ENCODE measurements at regions not wholly inside any gene's neighbourhood (a gene's known extent, or its start where the extent isn't known, plus 50 kb on each side); places are given as distances from the start of the nearest gene placed in this dataset.

DNA sequence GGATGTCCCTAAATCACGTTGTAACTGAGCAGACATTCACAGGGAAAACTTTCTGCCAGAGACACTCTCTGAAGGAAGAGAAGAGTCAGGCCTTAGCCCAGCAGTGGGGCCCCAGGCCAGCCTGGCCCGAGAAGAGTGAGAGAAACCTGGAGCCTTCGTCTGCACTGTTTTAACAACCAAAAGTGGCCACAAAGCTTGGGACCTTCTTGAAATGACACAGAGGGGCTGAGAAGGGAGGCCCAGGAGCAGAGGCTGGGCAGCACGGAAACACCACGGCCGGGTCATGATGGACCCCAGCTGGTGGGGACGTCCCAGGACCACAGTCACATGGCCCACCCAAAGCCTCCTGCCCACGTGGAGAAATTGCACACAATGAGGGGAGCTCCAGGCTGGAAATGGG is 126.8 kb upstream of the THBS2 start:
- no peaks in the 10 kb centered on the region for H3K27me3 ChIP-seq (ENCODE audit: insufficient read depth, poor library complexity, severe bottlenecking)
- H3K4me3 ChIP-seq (replicated peaks; ENCODE audit: insufficient read depth, low read length) = no peak overlapping the region
- H3K27ac ChIP-seq (replicated peaks) = no peak overlapping the region
- no peak for DNase-seq (ENCODE audit: low read depth in 1 of 2, low spot score in 1 of 2)
- TF ChIP-seq GABPA (IDR thresholded peaks at IDR 0.05; ENCODE audit: low read depth) = no peak
- TF ChIP-seq, protein P1, sequence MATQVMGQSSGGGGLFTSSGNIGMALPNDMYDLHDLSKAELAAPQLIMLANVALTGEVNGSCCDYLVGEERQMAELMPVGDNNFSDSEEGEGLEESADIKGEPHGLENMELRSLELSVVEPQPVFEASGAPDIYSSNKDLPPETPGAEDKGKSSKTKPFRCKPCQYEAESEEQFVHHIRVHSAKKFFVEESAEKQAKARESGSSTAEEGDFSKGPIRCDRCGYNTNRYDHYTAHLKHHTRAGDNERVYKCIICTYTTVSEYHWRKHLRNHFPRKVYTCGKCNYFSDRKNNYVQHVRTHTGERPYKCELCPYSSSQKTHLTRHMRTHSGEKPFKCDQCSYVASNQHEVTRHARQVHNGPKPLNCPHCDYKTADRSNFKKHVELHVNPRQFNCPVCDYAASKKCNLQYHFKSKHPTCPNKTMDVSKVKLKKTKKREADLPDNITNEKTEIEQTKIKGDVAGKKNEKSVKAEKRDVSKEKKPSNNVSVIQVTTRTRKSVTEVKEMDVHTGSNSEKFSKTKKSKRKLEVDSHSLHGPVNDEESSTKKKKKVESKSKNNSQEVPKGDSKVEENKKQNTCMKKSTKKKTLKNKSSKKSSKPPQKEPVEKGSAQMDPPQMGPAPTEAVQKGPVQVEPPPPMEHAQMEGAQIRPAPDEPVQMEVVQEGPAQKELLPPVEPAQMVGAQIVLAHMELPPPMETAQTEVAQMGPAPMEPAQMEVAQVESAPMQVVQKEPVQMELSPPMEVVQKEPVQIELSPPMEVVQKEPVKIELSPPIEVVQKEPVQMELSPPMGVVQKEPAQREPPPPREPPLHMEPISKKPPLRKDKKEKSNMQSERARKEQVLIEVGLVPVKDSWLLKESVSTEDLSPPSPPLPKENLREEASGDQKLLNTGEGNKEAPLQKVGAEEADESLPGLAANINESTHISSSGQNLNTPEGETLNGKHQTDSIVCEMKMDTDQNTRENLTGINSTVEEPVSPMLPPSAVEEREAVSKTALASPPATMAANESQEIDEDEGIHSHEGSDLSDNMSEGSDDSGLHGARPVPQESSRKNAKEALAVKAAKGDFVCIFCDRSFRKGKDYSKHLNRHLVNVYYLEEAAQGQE (IDR thresholded peaks at IDR 0.05; ENCODE audit: insufficient replicate concordance, low read depth) = no peak
- no peak for TF ChIP-seq SPI1 (IDR thresholded peaks at IDR 0.05; ENCODE audit: borderline replicate concordance, low read depth)
- TF ChIP-seq, protein P2, sequence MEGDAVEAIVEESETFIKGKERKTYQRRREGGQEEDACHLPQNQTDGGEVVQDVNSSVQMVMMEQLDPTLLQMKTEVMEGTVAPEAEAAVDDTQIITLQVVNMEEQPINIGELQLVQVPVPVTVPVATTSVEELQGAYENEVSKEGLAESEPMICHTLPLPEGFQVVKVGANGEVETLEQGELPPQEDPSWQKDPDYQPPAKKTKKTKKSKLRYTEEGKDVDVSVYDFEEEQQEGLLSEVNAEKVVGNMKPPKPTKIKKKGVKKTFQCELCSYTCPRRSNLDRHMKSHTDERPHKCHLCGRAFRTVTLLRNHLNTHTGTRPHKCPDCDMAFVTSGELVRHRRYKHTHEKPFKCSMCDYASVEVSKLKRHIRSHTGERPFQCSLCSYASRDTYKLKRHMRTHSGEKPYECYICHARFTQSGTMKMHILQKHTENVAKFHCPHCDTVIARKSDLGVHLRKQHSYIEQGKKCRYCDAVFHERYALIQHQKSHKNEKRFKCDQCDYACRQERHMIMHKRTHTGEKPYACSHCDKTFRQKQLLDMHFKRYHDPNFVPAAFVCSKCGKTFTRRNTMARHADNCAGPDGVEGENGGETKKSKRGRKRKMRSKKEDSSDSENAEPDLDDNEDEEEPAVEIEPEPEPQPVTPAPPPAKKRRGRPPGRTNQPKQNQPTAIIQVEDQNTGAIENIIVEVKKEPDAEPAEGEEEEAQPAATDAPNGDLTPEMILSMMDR (IDR thresholded peaks at IDR 0.05; ENCODE audit: insufficient read depth, low read length) = no peak
- TF ChIP-seq POLR2AphosphoS5 (IDR thresholded peaks at IDR 0.05; ENCODE audit: low read depth) = no peak

DNA sequence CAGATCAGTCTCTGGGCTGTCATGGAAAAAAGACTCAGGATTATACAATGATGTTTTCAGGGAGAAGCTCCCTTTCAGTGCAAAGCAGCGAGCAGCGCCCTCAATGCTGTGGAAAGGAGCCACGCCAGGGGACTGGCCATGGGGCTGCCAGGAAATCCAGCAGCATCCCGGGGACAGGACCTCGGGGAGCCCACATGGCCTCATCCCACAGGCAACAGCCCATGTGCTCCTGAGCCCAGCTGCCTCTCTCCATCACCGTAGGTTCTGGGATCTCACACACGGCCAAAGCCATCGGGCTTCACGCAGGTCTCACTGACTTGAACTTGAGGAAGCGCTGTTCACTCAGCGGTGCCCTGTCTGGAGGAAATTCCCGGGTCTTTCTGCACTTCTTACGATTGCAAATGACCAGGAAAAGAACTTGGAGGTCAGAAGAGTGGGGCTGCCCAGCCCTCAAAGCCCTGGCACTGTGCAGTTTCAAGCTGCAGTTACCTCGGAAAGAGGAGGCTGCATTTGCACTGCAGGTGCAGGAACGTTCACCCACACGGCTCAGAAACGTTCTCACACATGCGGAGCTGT is 125.9 kb upstream of the THBS2 start:
- H3K27me3 ChIP-seq (ENCODE audit: insufficient read depth, poor library complexity, severe bottlenecking) = no peaks in the 10 kb centered on the region
- DNase-seq (ENCODE audit: low read depth in 1 of 2, low spot score in 1 of 2) = no peak
- H3K27ac ChIP-seq (replicated peaks) = no peak overlapping the region
- H3K4me3 ChIP-seq (replicated peaks; ENCODE audit: insufficient read depth, low read length) = no peak overlapping the region
- TF ChIP-seq SPI1 (IDR thresholded peaks at IDR 0.05; ENCODE audit: borderline replicate concordance, low read depth) (no peak), GABPA (IDR thresholded peaks at IDR 0.05; ENCODE audit: low read depth) (no peak), POLR2AphosphoS5 (IDR thresholded peaks at IDR 0.05; ENCODE audit: low read depth) (no peak)
- TF ChIP-seq, protein P2 (IDR thresholded peaks at IDR 0.05; ENCODE audit: insufficient read depth, low read length) = no peak
- TF ChIP-seq, protein P1 (IDR thresholded peaks at IDR 0.05; ENCODE audit: insufficient replicate concordance, low read depth) = no peak

DNA sequence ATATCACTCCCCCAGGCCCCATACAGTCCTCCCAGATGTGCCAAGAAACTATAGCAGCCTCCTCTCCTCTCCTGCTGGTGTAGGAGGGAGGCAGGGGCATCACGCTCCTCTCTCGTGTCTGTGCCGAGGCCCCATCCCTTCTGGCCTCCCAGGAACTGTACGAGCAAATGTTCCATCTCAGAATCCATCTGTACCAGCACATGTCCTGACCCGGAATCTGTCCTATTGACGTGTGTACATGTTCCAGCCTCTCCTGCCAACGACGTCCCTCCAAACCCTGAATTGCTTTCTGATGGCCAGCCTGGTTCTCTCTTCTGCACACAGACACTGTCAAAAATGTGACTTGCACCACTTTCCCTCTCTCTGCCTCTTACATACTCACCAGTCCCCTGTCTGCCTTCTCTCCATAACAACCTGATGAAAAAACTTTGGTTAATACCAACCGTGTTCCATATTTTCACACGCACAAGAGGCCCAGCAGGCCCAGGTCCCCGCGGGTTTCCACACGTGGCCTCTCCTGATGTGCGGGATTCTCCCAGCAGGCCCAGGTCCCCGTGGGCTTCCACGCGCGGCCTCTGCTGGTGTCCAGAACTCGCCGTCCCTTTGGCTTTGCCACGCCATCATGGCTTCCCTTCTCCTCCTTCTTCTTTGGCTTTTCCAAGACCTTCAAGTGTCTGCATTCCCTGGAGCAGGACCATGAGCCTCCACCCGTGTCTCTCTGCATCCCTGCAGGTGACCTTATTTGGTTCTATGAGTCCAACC is 125.2 kb upstream of the THBS2 start:
- Histone ChIP-seq H3K27me3 (ENCODE audit: insufficient read depth, poor library complexity, severe bottlenecking) (no peaks in the 10 kb centered on the region), H3K4me3 (replicated peaks; ENCODE audit: insufficient read depth, low read length) (no peak overlapping the region), H3K27ac (replicated peaks) (no peak overlapping the region)
- TF ChIP-seq, protein P2 (IDR thresholded peaks at IDR 0.05; ENCODE audit: insufficient read depth, low read length) = no peak
- TF ChIP-seq POLR2AphosphoS5 (IDR thresholded peaks at IDR 0.05; ENCODE audit: low read depth) = no peak
- no peak for TF ChIP-seq GABPA (IDR thresholded peaks at IDR 0.05; ENCODE audit: low read depth)
- TF ChIP-seq SPI1 (IDR thresholded peaks at IDR 0.05; ENCODE audit: borderline replicate concordance, low read depth) = no peak
- TF ChIP-seq, protein P1 (IDR thresholded peaks at IDR 0.05; ENCODE audit: insufficient replicate concordance, low read depth) = no peak
- DNase-seq (ENCODE audit: low read depth in 1 of 2, low spot score in 1 of 2) = no peak
